GM12878 (cell line): ENCODE measurements at regions not wholly inside any gene's neighbourhood (a gene's known extent, or its start where the extent isn't known, plus 50 kb on each side); places are given as distances from the start of the nearest gene placed in this dataset.

Source experiments
- ATAC-seq: fragments of 200-7000 bp; cut with Tn5 transposase; 3 replicates; pipeline ENCODE4 v1.9.1; 2020; ENCODE audit warnings: mild to moderate bottlenecking, moderate library complexity
- BruUV-seq: library from RNA; stranded (reverse); fragments of 400-500 nt; replicated peaks from 2 replicates; lab custom pipeline; 2021; lab: Mats Ljungman, UMichigan
- CTCF ChIA-PET: fragments of 300-600 bp; sonication (Branson Sonifier 250); formaldehyde crosslinking; extraction: SDS; loops from one replicate; lab custom pipeline; 2021; ENCODE audit warnings: inconsistent platforms; lab: Yijun Ruan, JAX
- POLR2A ChIA-PET: fragments of 350-600 bp; formaldehyde crosslinking; extraction: SDS; loops from one replicate; lab custom pipeline; 2021; ENCODE audit warnings: inconsistent platforms; lab: Charles Lee
- RAD21 ChIA-PET: fragments of 300-600 bp; sonication (Branson Sonifier 250); formaldehyde crosslinking; loops from one replicate; lab custom pipeline; 2023; ENCODE audit warnings: antibody characterized with exemption; ENCODE audit not compliant: unreplicated experiment; lab: Charles Lee
- SMC1A ChIA-PET: fragments of 300-600 bp; sonication (Branson Sonifier 250); formaldehyde crosslinking; loops from one replicate; lab custom pipeline; 2023; ENCODE audit not compliant: unreplicated experiment, uncharacterized antibody; lab: Charles Lee
- DNase-seq: peaks from one replicate; pipeline ENCODE4 v3.0.0-alpha.2; 2011; ENCODE audit warnings: low read depth, low spot score
- FAIRE-seq: peaks from 3 replicates; lab custom pipeline; 2011; peaks lifted over from hg19 to GRCh38; lab: Jason Lieb, UNC
- H2AFZ ChIP-seq: 2 replicates; pipeline ENCODE4 v1.6.0; 2011; ENCODE audit warnings: low read depth, low read length, control low read depth; ENCODE audit not compliant: control insufficient read depth
- H3K27ac ChIP-seq: 2 replicates; pipeline ENCODE4 v1.5.1; 2011; ENCODE audit warnings: control low read depth; ENCODE audit not compliant: control insufficient read depth, insufficient read depth
- H3K27me3 ChIP-seq, 2 experiments: replicated peaks in 1 of 2; 2 replicates each; pipeline versions ENCODE4 v1.6.0 to v1.6.1; 2011; ENCODE audit warnings: low read length in 1 of 2; ENCODE audit not compliant: control insufficient read depth in 2 of 2, insufficient read depth in 2 of 2
- H3K36me3 ChIP-seq, 2 experiments: 2 replicates each; pipeline ENCODE4 v1.5.1; 2011; ENCODE audit warnings: low read length in 1 of 2; ENCODE audit not compliant: control insufficient read depth in 2 of 2, insufficient read depth in 2 of 2
- H3K4me1 ChIP-seq: 2 replicates; pipeline ENCODE4 v1.6.1; 2011; ENCODE audit warnings: mild to moderate bottlenecking, low read length, moderate library complexity, mixed read lengths; ENCODE audit not compliant: control insufficient read depth, insufficient read depth
- H3K4me2 ChIP-seq: 2 replicates; pipeline ENCODE4 v1.6.0; 2011; ENCODE audit warnings: control low read depth; ENCODE audit not compliant: control insufficient read depth, insufficient read depth
- H3K4me3 ChIP-seq: fragments of 200-600 bp; sonication (generic); 2 replicates; pipeline ENCODE4 v1.5.1; 2016
- H3K79me2 ChIP-seq: 2 replicates; pipeline ENCODE4 v1.6.0; 2011; ENCODE audit warnings: low read length; ENCODE audit not compliant: control insufficient read depth, insufficient read depth
- H3K9ac ChIP-seq: 2 replicates; pipeline ENCODE4 v1.8.0; 2011; ENCODE audit warnings: low read length, control low read depth, mixed read lengths; ENCODE audit not compliant: control insufficient read depth, insufficient read depth
- H3K9me3 ChIP-seq: replicated peaks from 3 replicates; pipeline ENCODE4 v1.5.1; 2011; ENCODE audit warnings: mild to moderate bottlenecking, low read length; ENCODE audit not compliant: control insufficient read depth, insufficient read depth
- H4K20me1 ChIP-seq: 2 replicates; pipeline ENCODE4 v1.6.0; 2011; ENCODE audit not compliant: control insufficient read depth, insufficient read depth
- BACH1 ChIP-seq: fragments of 450-650 bp; IDR thresholded peaks from 2 replicates; pipeline ENCODE4 v1.6.1; 2017; ENCODE audit warnings: mild to moderate bottlenecking, borderline replicate concordance
- ESRRA ChIP-seq: IDR thresholded peaks from 2 replicates; pipeline ENCODE4 v1.6.1; 2012; ENCODE audit warnings: mild to moderate bottlenecking, low read length, improper control_type of control experiment
- GABPA ChIP-seq: IDR thresholded peaks from 2 replicates; pipeline ENCODE4 v1.6.1; 2014; ENCODE audit warnings: antibody characterized with exemption, low read depth, mild to moderate bottlenecking, inconsistent platforms
- JUNB ChIP-seq: IDR thresholded peaks from 2 replicates; pipeline ENCODE4 v1.6.1; 2016; ENCODE audit warnings: antibody characterized with exemption, mild to moderate bottlenecking
- MLLT1 ChIP-seq: fragments of 450-650 bp; IDR thresholded peaks from 2 replicates; pipeline ENCODE4 v1.6.1; 2016; ENCODE audit warnings: mild to moderate bottlenecking
- MXI1 ChIP-seq: fragments of 150-350 bp; IDR thresholded peaks from 2 replicates; pipeline ENCODE4 v1.6.1; 2011; ENCODE audit warnings: low read depth, mild to moderate bottlenecking, inconsistent platforms, low read length, improper control_type of control experiment
- MYC ChIP-seq: IDR thresholded peaks from 2 replicates; pipeline ENCODE4 v1.6.1; 2011; ENCODE audit warnings: mild to moderate bottlenecking, low read length, moderate library complexity, inconsistent platforms; ENCODE audit not compliant: insufficient read depth, insufficient replicate concordance, insufficient read length, severe bottlenecking
- NFYB ChIP-seq: IDR thresholded peaks from 2 replicates; pipeline ENCODE4 v1.6.1; 2011; ENCODE audit warnings: low read depth, mild to moderate bottlenecking, low read length, improper control_type of control experiment, moderate library complexity; ENCODE audit not compliant: insufficient read depth
- NR2C1 ChIP-seq: fragments of 450-650 bp; IDR thresholded peaks from 2 replicates; pipeline ENCODE4 v1.6.1; 2017; ENCODE audit warnings: antibody characterized with exemption, mild to moderate bottlenecking, moderate library complexity
- NR2C2 ChIP-seq: IDR thresholded peaks from 2 replicates; pipeline ENCODE4 v1.6.1; 2011; ENCODE audit warnings: borderline replicate concordance, low read depth; ENCODE audit not compliant: control insufficient read depth, insufficient read length
- PAX5 ChIP-seq: IDR thresholded peaks from 2 replicates; pipeline ENCODE4 v1.6.1; 2011; ENCODE audit warnings: low read depth, low read length, borderline replicate concordance
- PBX3 ChIP-seq: IDR thresholded peaks from 2 replicates; pipeline ENCODE4 v1.6.1; 2011; ENCODE audit warnings: mild to moderate bottlenecking, low read depth, low read length, moderate library complexity; ENCODE audit not compliant: insufficient replicate concordance
- RB1 ChIP-seq: fragments of 450-650 bp; formaldehyde crosslinking; IDR thresholded peaks from 2 replicates; pipeline ENCODE4 v1.6.1; 2017; ENCODE audit warnings: mild to moderate bottlenecking, borderline replicate concordance
- WGBS: methylation state at CpG from one replicate; pipeline ENCODE4 v1.1.6; 2016; ENCODE audit warnings: low lambda C conversion rate; ENCODE audit not compliant: insufficient replicate concordance, insufficient coverage; ENCODE audit errors: missing lambda C conversion rate; 5-methylcytosine and 5-hydroxymethylcytosine counted together
- in situ Hi-C: fragments of 300-500 bp; cut with MboI; formaldehyde crosslinking; loops from 9 replicates; pipeline ENCODE4 v1.14.3; 2018; ENCODE audit warnings: mixed read lengths
- intact Hi-C: fragments of 100-400 bp; cut with micrococcal nuclease; formaldehyde crosslinking; loops from one replicate; pipeline ENCODE4 v1.14.2; 2022; ENCODE audit not compliant: unreplicated experiment

GRCh38 chr21:28729887-28730286, 262.8 kb downstream of the LTN1 start:
- ChIA-PET RAD21 (no interaction called here), CTCF (no interaction called here), SMC1A (no interaction called here), POLR2A (no interaction called here)
- H3K9ac ChIP-seq = no peak overlapping the region
- no peaks in the 10 kb centered on the region for H3K9me3 ChIP-seq
- no peaks in the 10 kb centered on the region for H3K4me1 ChIP-seq
- in situ Hi-C loops (no loop called here), intact Hi-C loops (no loop called here)
- H3K27ac ChIP-seq = no peak overlapping the region
- no peaks in the 10 kb centered on the region for H3K27me3 ChIP-seq
- no TSS peak for BruUV-seq
- FAIRE-seq (no peak), DNase-seq (no peak), ATAC-seq (no peak)
- no peaks in the 10 kb centered on the region for H3K79me2 ChIP-seq
- H2AFZ ChIP-seq = no peak overlapping the region
- no peaks in the 10 kb centered on the region for H3K36me3 ChIP-seq
- TF ChIP-seq JUNB (no peak), PAX5 (no peak), NR2C2 (no peak), PBX3 (no peak), MXI1 (no peak), BACH1 (no peak), MYC (no peak), NFYB (no peak), RB1 (no peak), ESRRA (no peak), NR2C1 (no peak), MLLT1 (no peak), GABPA (no peak)
- H4K20me1 ChIP-seq = no peaks in the 10 kb centered on the region
- H3K4me3 ChIP-seq = no peak overlapping the region
- 14% methylated on average over 6 of the region's 6 CpGs for WGBS
- H3K4me2 ChIP-seq = no peak overlapping the region
